HG03571 (cell line): ENCODE measurements at regions not wholly inside any gene's neighbourhood (a gene's known extent, or its start where the extent isn't known, plus 50 kb on each side); places are given as distances from the start of the nearest gene placed in this dataset.

Experiments
- ATAC-seq: cut with Tn5 transposase; IDR thresholded peaks from one replicate; pipeline ENCODE4 v1.9.1; 2021; ENCODE audit not compliant: unreplicated experiment

GRCh38 chr13:106354961-106355360 is 180.5 kb downstream of the EFNB2 start:
- no peak for ATAC-seq

- no peak for ATAC-seq
These were observed 182.6 kb downstream of the EFNB2 start for GRCh38 chr13:106352850-106353249.

GRCh38 chr13:106351251-106351650 is 184.2 kb downstream of the EFNB2 start:
- no peak for ATAC-seq

- no peak for ATAC-seq
These were observed 185.3 kb downstream of the EFNB2 start for GRCh38 chr13:106350208-106350607.

GRCh38 chr13:106349080-106349931 is 186.2 kb downstream of the EFNB2 start:
- ATAC-seq: no peak

DNA sequence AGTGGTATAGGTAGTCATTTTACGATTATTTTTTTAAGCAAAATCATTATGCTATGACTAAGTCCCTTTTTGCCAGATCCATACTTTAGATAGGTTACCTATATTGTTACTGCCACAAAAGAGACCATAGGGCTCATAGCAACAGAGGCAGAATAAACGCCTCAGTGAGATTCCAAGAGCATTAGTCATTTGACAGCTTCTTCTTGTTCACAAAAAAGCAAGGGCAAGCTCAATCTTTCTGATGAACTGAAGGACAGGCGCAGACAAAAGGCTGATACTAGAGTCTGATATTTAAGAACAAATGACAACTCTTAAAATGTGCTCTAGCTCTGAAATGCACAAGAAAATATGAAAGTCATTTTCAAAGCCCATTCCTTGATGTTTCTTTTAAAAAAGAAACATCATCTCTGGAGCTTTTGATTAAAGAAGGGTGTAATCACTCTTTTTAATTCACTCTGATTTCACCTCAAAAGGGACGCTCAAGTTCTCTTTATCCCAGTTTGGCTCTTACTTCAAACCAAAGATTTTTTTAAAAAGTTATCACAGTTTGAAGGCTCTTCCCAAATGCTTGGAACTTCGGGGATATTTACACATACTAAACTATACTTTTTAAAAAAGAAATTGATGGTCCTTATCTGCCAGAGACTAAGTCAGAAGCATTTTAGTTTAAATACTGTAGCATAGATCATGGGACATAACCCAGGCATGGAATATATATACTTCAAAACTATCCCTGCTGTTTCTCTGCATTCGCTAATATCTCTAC is 187.2 kb downstream of the EFNB2 start:
- ATAC-seq: no peak

DNA sequence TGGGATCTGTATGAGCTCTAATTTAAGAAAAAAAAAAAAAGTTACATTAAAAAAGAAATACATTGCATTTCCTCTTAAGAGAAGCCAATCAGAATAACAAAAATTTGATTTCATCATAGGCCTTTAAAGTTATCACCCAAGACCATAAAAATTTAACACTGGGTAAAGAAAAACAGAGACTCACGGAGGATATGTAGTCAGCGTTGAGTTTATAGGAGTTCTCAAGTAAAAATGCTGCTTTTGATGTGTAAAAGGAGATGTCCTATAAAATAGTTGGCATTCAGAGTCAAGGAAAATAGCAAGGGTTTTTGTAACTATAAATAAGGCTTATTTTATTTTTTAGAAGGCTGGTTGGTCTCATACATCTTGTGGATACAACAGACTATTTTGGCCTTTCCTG is 191.1 kb downstream of the EFNB2 start:
- ATAC-seq: no peak

GRCh38 chr13:106343836-106344235 is 191.6 kb downstream of the EFNB2 start:
- ATAC-seq: no peak

DNA sequence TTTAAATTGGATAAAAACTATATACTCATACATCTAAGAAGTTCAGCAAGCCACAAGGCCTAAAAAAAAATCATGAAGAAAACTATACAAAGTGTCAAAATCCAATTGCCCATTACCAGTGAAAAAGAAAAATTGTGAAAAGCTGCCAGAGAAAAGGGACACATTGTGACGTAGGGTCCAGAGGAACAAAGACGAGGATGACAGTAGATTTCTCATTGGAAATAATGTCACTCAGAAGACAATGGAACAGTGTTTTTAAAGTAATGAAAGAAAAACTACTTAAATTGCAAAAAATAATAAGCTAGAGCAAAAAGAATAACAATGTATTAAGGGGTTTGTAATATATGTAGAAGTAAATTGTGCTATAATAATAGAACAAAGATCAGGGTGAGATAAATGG is 195.2 kb downstream of the EFNB2 start:
- ATAC-seq: no peak

GRCh38 chr13:106337096-106337850 is 198.2 kb downstream of the EFNB2 start:
- no peak for ATAC-seq

GRCh38 chr13:106336668-106337067 is 198.8 kb downstream of the EFNB2 start:
- ATAC-seq: no peak

DNA sequence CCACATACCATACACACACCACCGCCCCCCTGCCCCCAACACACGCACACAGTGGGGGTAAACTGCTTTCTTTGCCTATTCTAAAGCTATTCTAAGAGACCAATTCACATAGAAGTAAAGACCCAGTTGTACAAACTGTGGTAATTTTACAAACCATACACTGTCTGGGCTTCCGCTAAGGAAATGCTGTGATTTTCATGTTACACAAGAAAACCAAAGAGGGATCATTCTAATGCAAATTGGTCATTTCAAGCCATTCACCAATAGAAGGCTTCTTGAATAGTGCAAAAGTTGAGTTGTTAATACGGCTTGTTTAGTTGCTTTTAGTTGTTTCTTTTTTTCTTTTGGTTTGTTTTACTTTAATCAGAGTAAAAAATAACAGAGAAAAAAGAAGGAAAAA is 202.8 kb downstream of the EFNB2 start:
- ATAC-seq: no peak

GRCh38 chr13:106331116-106331515 is 204.3 kb downstream of the EFNB2 start:
- ATAC-seq: no peak

DNA sequence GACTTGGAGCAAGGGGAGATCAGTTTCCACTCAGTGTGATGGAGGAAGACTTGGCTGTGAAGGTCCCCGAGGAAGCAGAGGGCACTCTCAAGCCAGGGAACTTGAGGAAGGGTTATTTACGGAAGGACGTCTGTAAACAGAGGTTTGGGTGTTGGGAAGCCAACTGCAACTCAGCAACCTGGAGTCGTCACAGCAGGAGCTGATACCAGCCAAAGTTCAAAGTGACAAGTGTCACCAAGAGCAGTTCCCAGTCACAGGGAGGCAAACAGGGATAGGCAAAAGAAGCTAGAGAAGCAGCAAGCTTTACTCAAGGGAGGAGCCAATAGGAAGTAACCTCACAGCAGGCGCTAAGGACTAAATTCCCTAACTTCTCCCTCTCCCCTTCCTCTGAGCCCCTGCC is 205.5 kb downstream of the EFNB2 start:
- no peak for ATAC-seq

- no peak for ATAC-seq
These were observed 208.7 kb downstream of the EFNB2 start for GRCh38 chr13:106326751-106327150.

- ATAC-seq: no peak
These were observed 211.0 kb downstream of the EFNB2 start for GRCh38 chr13:106324444-106324843.

GRCh38 chr13:106322628-106323027 is 212.8 kb downstream of the EFNB2 start:
- ATAC-seq: no peak

DNA sequence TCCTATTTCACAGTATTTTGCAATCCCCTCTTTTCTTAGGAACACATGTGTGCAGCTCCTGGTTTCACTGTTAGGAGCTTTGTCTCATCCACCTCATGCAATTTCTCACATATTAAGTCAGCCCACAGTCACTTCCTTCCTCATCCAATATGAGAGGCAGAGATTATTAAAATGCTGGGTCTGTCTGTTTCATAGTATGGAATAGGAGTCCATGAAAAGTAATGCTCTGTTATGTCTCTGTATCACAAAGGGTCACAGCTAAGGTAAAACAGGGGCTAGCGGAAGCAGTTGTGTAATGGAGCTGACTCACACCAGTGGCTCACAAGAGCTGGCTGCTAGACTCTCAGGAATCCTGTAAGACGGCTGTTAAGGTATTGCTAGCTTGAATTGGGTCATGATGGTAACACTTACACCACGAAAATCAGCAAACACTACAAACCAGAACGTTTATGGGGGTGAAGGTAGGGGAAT is 216.5 kb downstream of the EFNB2 start:
- ATAC-seq: no peak

- ATAC-seq: no peak
These were observed 221.0 kb downstream of the EFNB2 start for GRCh38 chr13:106314417-106314816.

DNA sequence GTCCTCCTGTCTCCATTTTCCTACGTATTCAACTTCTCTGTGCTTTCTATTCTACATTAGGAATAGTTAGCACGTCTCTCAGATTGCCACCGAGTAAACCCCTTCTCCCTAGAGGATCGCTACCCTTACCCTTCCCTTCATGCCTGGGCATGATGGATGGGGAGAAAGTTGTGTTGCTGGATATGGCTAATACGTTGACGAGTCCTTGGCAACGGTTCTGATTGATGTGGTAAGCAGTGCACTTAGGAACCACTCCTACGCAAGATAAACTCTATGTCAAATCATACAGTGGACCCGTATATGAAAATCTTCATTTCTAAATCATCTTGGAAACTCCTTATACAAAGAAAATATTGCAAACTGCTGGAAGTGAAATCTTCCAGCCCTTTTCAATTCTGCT is 224.5 kb downstream of the EFNB2 start:
- ATAC-seq: no peak

- ATAC-seq: no peak
These were observed 225.1 kb downstream of the EFNB2 start for GRCh38 chr13:106310291-106310865.
